Mesothelial cell of epicardium (in vitro differentiated cells): ENCODE measurements at regions not wholly inside any gene's neighbourhood (a gene's known extent, or its start where the extent isn't known, plus 50 kb on each side); places are given as distances from the start of the nearest gene placed in this dataset.

ENCODE experiments used
- DNase-seq, 2 experiments: peaks; one replicate each; pipeline ENCODE4 v3.0.0; 2021; ENCODE audit warnings: low spot score in 2 of 2; ENCODE audit not compliant: unreplicated experiment in 2 of 2
- H3K27ac Mint-ChIP-seq: 2 replicates; pipeline ENCODE4 v1.8.0; 2021; ENCODE audit warnings: mixed read lengths
- H3K27me3 Mint-ChIP-seq: 2 replicates; pipeline ENCODE4 v1.8.0; 2021; ENCODE audit warnings: low read depth, mixed read lengths
- H3K36me3 Mint-ChIP-seq: 2 replicates; pipeline ENCODE4 v1.8.0; 2021; ENCODE audit warnings: mixed read lengths
- H3K4me1 Mint-ChIP-seq: 2 replicates; pipeline ENCODE4 v1.8.0; 2021; ENCODE audit warnings: mixed read lengths
- H3K4me3 Mint-ChIP-seq: 2 replicates; pipeline ENCODE4 v1.8.0; 2021; ENCODE audit warnings: mild to moderate bottlenecking, moderate library complexity, mixed read lengths
- H3K9me3 Mint-ChIP-seq: 2 replicates; pipeline ENCODE4 v1.8.0; 2021; ENCODE audit warnings: mixed read lengths
- TF ChIP-seq, protein P1 (sequence below): fragments of 200-600 bp; sonication (generic); IDR thresholded peaks from one replicate; pipeline ENCODE4 v1.5.0; 2021; ENCODE audit warnings: antibody characterized with exemption; ENCODE audit not compliant: unreplicated experiment

DNA sequence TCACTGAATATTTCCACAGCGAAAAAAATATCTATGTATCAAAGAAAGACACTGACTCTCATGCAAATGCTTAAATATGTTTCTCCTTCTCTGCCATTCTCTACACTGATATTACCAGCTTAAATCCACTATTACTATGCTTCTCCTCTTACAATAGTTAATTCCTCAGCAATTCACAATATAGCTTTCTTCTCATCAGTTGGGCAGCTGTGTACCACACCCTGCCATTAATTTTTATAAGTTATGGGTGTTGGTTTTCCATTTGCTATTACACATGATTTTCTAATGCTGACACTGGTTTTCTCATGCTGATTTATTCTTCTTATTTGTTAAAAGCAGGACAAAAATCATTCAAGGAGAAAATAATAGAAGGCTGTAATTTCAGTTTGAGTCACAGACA lies 251.8 kb downstream of the TBX15 start:
- Mint-ChIP-seq H3K4me1 (no peaks in the 10 kb centered on the region), H3K27ac (no peak overlapping the region), H3K9me3 (no peaks in the 10 kb centered on the region), H3K4me3 (no peak overlapping the region), H3K36me3 (no peaks in the 10 kb centered on the region), H3K27me3 (peaks cover 7% of the 10 kb centered on the region)
- TF ChIP-seq, protein P1, sequence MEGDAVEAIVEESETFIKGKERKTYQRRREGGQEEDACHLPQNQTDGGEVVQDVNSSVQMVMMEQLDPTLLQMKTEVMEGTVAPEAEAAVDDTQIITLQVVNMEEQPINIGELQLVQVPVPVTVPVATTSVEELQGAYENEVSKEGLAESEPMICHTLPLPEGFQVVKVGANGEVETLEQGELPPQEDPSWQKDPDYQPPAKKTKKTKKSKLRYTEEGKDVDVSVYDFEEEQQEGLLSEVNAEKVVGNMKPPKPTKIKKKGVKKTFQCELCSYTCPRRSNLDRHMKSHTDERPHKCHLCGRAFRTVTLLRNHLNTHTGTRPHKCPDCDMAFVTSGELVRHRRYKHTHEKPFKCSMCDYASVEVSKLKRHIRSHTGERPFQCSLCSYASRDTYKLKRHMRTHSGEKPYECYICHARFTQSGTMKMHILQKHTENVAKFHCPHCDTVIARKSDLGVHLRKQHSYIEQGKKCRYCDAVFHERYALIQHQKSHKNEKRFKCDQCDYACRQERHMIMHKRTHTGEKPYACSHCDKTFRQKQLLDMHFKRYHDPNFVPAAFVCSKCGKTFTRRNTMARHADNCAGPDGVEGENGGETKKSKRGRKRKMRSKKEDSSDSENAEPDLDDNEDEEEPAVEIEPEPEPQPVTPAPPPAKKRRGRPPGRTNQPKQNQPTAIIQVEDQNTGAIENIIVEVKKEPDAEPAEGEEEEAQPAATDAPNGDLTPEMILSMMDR: no peak
- no peak for DNase-seq

DNA sequence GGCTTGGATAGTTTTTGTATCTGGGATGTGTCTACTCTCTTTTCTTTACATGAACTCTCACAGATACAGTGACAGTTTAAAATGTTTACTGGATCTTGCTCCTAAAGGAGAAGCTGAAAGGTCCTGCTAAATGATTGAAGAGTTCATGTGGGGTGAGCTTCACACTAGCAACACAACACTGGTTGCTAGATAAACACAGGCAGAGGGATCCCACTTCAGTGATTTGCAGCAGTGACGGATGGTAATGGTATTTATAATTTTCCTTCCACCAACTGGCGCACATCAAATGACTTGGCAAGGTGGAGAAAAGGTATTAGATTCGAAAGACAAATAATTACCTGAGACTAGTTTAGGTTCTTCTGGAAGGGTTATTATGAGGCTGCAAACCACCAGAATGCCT lies 270.2 kb downstream of the TBX15 start:
- Mint-ChIP-seq H3K27ac (no peak overlapping the region), H3K27me3 (peaks cover 1% of the 10 kb centered on the region), H3K4me1 (no peaks in the 10 kb centered on the region), H3K9me3 (peaks cover 4% of the 10 kb centered on the region), H3K36me3 (no peaks in the 10 kb centered on the region), H3K4me3 (no peak overlapping the region)
- no peak for DNase-seq
- TF ChIP-seq, protein P1: no peak

DNA sequence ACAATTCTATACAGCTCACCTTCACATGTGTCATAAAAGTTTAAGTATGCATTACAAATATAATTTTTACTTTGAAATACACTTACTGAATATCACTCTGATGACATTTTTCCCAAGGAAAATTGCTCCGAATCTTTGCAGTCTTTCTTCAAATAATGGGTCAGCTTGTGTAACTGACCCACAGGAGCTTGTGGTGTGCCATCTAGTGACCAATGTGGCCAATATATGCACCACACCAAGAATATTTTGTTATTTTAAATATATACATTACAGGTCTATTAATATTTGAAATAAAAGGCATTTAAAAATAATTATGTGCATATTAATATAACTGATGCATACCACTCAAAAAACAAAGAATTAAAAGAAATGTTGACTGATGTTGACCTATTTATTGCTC lies 271.4 kb downstream of the TBX15 start:
- peaks cover 1% of the 10 kb centered on the region for H3K27me3 Mint-ChIP-seq
- TF ChIP-seq, protein P1: no peak

DNA sequence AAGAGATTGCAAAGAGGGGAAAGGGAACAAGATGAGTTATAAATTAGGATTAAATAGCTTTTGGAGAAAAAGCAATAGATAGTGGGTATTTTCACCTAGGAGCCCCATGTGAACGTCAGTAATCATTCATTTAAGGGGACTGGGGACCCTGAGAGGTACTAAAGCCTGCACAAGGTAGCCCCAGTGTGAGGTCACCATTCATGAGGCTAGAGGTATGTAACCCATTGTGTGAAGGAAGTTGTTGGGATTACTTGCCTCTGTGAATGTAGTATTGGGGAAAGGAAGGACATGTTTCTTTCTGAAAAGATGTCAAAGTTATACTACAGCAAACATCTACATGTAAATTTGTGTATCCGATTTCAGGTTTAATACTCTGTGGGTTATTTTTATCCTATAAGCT lies 276.8 kb downstream of the TBX15 start:
- Mint-ChIP-seq H3K4me1 (no peaks in the 10 kb centered on the region), H3K4me3 (no peak overlapping the region), H3K27me3 (no peaks in the 10 kb centered on the region), H3K27ac (no peak overlapping the region), H3K9me3 (peaks cover 4% of the 10 kb centered on the region), H3K36me3 (no peaks in the 10 kb centered on the region)
- TF ChIP-seq, protein P1: no peak
- DNase-seq: no peak

More for the DNA sequence above, 271.4 kb downstream of the TBX15 start:
- Mint-ChIP-seq H3K9me3 (peaks cover 4% of the 10 kb centered on the region), H3K4me1 (no peaks in the 10 kb centered on the region), H3K36me3 (no peaks in the 10 kb centered on the region), H3K4me3 (no peak overlapping the region), H3K27ac (no peak overlapping the region)
- DNase-seq: no peak

DNA sequence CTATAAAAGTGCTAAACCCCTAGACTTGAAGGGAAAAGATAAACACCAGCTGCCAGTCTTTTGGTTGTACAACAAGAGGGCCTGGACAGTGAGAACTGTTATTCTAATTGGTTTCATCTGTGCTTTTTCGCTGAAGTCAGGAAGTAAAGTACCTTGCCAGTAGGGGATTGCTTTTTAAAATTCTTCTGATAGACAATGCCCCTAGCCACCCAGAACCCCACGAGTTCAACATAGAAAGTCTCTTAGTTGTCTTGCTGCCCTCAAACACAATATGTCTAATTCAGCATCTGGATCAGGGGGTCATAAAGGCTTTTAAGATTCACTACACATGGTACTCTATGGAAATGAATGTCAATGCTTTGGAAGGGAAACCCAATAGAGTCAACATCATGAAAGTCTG lies 289.2 kb downstream of the TBX15 start:
- no peak overlapping the region for H3K4me3 Mint-ChIP-seq
- TF ChIP-seq, protein P1: no peak

DNA sequence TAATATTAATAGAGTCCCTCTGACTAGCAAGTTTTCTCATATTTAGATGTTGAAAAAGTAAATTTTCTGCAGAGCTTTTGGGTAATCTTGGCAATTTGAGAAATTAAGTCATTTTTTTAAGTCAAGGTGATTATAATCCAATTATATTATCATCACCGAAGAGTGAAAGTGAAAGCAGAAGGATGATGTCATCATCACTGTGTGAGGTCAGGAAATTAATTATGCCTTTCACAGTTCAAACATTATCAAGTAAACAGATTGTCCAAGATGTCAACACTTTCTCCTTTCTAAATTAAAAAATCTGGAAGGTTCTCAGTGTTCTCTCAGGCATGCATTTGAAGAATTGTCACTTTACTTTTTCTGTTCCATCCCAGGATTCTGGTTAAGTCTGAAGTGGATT lies 296.0 kb downstream of the TBX15 start:
- Mint-ChIP-seq H3K4me1 (no peaks in the 10 kb centered on the region), H3K9me3 (peaks cover 8% of the 10 kb centered on the region), H3K27me3 (peaks cover 4% of the 10 kb centered on the region), H3K27ac (no peak overlapping the region), H3K36me3 (no peaks in the 10 kb centered on the region), H3K4me3 (no peak overlapping the region)
- DNase-seq: no peak
- TF ChIP-seq, protein P1: no peak

More for the DNA sequence above, 289.2 kb downstream of the TBX15 start:
- no peak for DNase-seq
- no peak overlapping the region for H3K27ac Mint-ChIP-seq
- no peaks in the 10 kb centered on the region for H3K4me1 Mint-ChIP-seq
- no peaks in the 10 kb centered on the region for H3K36me3 Mint-ChIP-seq
- peaks cover 12% of the 10 kb centered on the region for H3K9me3 Mint-ChIP-seq
- peaks cover 16% of the 10 kb centered on the region for H3K27me3 Mint-ChIP-seq
